AG04450 (cell line): ENCODE measurements at regions not wholly inside any gene's neighbourhood (a gene's known extent, or its start where the extent isn't known, plus 50 kb on each side); places are given as distances from the start of the nearest gene placed in this dataset.
"Not testable (repeated sequence)": the region's sequence is repeated elsewhere in the genome, so short reads cannot be mapped to it uniquely, and the experiment has no call there.

Experiments
- CTCF ChIA-PET: fragments of 300-600, 350-600 bp; formaldehyde crosslinking; extraction: SDS; loops from one replicate; lab custom pipeline; 2022; ENCODE audit warnings: antibody characterized with exemption, inconsistent platforms; lab: Charles Lee
- POLR2A ChIA-PET: fragments of 350-600 bp; formaldehyde crosslinking; extraction: SDS; loops from one replicate; lab custom pipeline; 2021; ENCODE audit warnings: antibody characterized with exemption, inconsistent platforms; lab: Yijun Ruan, JAX
- DNase-seq: peaks from one replicate; pipeline ENCODE4 v3.0.0-alpha.2; 2011; ENCODE audit warnings: low read depth, low spot score
- H3K27ac ChIP-seq: one replicate; pipeline ENCODE4 v1.5.1; 2012; ENCODE audit warnings: low read depth, low read length, control low read depth
- H3K27me3 ChIP-seq: one replicate; pipeline ENCODE4 v1.6.0; 2012; ENCODE audit warnings: low read length; ENCODE audit not compliant: control insufficient read depth, insufficient read depth
- H3K4me3 ChIP-seq: 2 replicates; pipeline ENCODE4 v1.5.1; 2011; ENCODE audit warnings: mild to moderate bottlenecking, low read depth, low read length, control low read depth
- H3K9me3 ChIP-seq: 2 replicates; pipeline ENCODE4 v1.5.1; 2012; ENCODE audit warnings: low read length; ENCODE audit not compliant: control insufficient read depth, insufficient read depth
- TF ChIP-seq, protein P1 (sequence below): IDR thresholded peaks from 2 replicates; pipeline ENCODE4 v1.5.1; 2011; ENCODE audit warnings: low read depth, low read length, control low read depth, inconsistent platforms

DNA sequence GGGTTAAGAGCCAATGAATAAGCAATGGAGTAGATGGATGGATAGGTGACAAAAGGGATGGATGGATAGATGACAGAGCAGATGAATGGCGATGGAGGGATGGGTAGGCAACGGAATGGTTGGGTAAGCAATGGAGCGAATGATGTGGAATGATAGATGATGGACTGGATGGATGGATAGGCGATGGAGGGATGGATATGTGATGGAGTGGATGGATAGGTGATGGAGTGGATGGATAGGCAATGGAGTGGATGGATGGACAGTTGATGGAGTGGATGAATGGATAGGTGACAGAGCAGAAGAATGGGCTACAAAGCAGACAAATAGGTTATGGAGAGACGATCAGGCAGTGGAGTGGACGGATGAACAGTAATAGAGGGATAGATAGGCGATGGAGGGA, 269.6 kb downstream of the TEX29 start:
- Histone ChIP-seq H3K27ac (no peak overlapping the region), H3K4me3 (no peak overlapping the region), H3K27me3 (no peaks in the 10 kb centered on the region), H3K9me3 (peaks cover 66% of the 10 kb centered on the region)
- CTCF ChIA-PET = no interaction called here
- POLR2A ChIA-PET = no interaction called here
- DNase-seq = no peak
- TF ChIP-seq, protein P1, sequence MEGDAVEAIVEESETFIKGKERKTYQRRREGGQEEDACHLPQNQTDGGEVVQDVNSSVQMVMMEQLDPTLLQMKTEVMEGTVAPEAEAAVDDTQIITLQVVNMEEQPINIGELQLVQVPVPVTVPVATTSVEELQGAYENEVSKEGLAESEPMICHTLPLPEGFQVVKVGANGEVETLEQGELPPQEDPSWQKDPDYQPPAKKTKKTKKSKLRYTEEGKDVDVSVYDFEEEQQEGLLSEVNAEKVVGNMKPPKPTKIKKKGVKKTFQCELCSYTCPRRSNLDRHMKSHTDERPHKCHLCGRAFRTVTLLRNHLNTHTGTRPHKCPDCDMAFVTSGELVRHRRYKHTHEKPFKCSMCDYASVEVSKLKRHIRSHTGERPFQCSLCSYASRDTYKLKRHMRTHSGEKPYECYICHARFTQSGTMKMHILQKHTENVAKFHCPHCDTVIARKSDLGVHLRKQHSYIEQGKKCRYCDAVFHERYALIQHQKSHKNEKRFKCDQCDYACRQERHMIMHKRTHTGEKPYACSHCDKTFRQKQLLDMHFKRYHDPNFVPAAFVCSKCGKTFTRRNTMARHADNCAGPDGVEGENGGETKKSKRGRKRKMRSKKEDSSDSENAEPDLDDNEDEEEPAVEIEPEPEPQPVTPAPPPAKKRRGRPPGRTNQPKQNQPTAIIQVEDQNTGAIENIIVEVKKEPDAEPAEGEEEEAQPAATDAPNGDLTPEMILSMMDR = no peak

DNA sequence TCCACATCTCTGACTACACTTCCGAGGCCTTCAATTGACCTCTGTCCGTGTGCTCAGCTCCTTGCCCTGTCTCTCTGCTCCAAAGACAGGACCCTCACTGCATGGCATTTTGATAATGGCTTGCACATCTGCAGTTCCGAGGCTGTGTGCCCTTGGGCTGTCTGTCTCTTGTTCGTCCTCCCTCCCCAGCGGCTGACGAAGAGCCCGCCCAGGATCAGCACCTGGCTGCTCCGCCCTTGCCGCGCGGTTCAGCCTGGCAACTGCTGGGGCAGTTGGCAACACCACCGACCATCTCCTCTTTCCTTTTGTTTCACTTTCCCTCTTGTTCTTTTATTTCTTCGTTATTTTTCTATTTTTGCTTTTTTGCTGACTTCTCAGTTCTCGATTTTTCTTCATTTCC, 270.4 kb downstream of the TEX29 start:
- H3K27me3 ChIP-seq = no peaks in the 10 kb centered on the region
- no peak for DNase-seq
- POLR2A ChIA-PET = no interaction called here
- CTCF ChIA-PET = no interaction called here
- TF ChIP-seq, protein P1 = no peak
- H3K9me3 ChIP-seq = peaks cover 69% of the 10 kb centered on the region
- H3K4me3 ChIP-seq = no peak overlapping the region
- no peak overlapping the region for H3K27ac ChIP-seq

DNA sequence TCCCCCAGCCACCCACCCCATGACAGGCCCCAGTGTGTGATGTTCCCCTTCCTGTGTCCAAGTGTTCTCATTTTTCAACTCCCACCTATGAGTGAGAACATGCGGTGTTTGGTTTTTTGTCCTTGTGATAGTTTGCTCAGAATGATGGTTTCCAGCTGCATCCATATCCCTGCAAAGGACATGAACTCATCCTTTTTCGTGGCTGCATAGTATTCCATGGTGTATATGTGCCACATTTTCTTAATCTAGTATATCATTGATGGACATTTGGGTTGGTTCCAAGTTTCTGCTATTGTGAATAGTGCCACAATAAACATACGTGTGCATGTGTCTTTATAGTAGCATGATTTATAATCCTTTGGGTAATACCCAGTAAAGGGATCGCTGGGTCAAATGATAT, 273.0 kb downstream of the TEX29 start:
- DNase-seq, POLR2A ChIA-PET, H3K27me3 ChIP-seq, H3K4me3 ChIP-seq, CTCF ChIA-PET, H3K27ac ChIP-seq: not testable (repeated sequence)
- peaks cover 72% of the 10 kb centered on the region for H3K9me3 ChIP-seq

DNA sequence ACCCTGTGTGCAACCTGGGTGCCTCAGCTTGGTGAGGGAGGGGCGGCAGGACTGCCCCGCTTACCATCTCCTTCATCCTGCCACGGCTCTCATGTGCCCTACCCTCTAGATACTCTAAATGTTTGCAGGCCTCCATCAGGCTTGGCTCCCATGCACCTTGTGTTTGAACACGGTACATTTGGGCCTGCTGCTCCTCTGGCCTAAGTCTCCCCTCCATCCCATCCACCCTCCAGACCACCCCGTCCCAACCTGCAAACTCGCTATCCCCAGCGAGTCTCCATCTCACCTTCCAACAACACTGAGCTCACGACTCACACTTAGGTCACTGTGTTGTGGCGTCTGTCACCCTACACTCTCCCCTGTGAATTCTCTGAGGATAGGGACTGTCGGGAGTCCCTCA, 274.2 kb downstream of the TEX29 start:
- H3K4me3 ChIP-seq = no peak overlapping the region
- POLR2A ChIA-PET = no interaction called here
- H3K9me3 ChIP-seq = peaks cover 71% of the 10 kb centered on the region
- CTCF ChIA-PET = no interaction called here
- TF ChIP-seq, protein P1 = no peak
- no peak for DNase-seq
- H3K27ac ChIP-seq = no peak overlapping the region
- no peaks in the 10 kb centered on the region for H3K27me3 ChIP-seq

DNA sequence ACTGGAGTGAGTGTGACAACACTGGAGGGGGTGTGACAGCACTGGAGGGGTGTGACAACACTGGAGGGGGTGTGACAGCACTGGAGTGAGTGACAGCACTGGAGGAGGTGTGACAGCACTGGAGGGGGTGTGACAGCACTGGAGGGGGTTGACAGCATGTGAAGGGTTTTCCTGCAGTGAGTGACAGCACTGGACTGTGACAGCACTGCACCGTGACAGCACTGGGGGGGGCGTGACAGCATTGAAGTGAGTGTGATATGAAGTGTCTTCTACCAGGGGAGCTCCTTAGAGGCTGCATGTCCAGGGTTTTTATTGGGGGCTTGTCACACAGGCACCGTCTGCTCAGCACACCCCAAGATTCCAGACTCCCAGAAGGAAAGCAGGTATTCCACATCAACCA, 274.8 kb downstream of the TEX29 start:
- Histone ChIP-seq H3K4me3 (no peak overlapping the region), H3K27ac (no peak overlapping the region), H3K27me3 (no peaks in the 10 kb centered on the region), H3K9me3 (peaks cover 73% of the 10 kb centered on the region)
- TF ChIP-seq, protein P1 = no peak
- DNase-seq = no peak
- CTCF ChIA-PET = interaction anchor here (0.7 kb wide), 1 partner anchor 13 kb away, joined by 3 read pairs; no protein-coding TSS in a partner anchor
- POLR2A ChIA-PET = no interaction called here

DNA sequence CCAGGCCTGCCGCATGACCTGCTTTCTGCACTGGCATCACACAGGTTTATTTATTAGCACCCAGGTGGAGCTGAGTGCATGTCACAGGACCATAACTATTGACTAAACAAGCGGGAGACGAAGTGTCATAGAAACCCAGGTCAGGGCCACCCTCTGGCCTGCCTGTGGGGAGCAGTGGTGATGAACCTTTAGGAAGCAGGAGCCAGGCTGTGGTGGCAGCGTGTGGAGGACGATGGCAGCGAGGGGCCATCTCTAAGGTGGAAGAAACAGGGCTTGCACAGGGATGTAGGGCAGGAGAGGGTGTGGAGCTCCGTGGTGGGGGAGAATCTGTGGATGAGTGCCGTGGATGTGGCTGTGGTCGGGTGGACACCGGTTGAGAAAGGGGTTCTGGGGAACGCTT, 275.3 kb downstream of the TEX29 start:
- Histone ChIP-seq H3K4me3 (no peak overlapping the region), H3K9me3 (peaks cover 73% of the 10 kb centered on the region), H3K27me3 (no peaks in the 10 kb centered on the region), H3K27ac (no peak overlapping the region)
- ChIA-PET CTCF (interaction anchor here (0.7 kb wide), 1 partner anchor 13 kb away, joined by 3 read pairs; no protein-coding TSS in a partner anchor), POLR2A (no interaction called here)
- DNase-seq = no peak
- TF ChIP-seq, protein P1 = no peak
